ENCODE measurements at regions not wholly inside any gene's neighbourhood (a gene's known extent, or its start where the extent isn't known, plus 50 kb on each side); places are given as distances from the start of the nearest gene placed in this dataset.
A peak's percentile ranks its signal among the peaks of the same experiment; 100 is the strongest.

DNA sequence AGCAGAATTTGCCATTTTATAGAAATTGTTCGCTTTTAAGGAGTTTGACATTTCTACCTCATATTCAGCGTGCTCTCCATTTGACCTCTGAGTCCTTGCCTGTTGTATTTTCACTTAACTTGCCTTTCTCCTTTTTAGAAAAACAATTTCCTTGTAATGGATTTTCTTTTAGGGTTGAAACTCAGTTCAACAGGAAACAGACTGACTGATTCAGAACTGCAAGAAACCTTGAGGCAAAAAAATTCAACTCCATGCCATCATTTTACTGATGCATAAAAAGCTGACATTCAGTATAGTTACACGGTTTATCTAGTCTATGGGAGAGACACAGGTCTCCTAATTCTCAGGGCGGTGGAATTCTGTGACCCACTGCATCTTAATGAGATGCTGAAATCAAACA, 59.8 kb downstream of the MRPS30 start:
- Mint-ChIP-seq H3K9me3 (no peaks in the 10 kb centered on the region), H3K4me1 (peaks cover 25% of the 10 kb centered on the region), H3K4me3 (no peak overlapping the region), H3K27me3 (ENCODE audit: low read depth) (no peaks in the 10 kb centered on the region), H3K27ac (peak overlapping the region; percentile 64), H3K36me3 (no peaks in the 10 kb centered on the region)
- DNase-seq (ENCODE audit: low spot score in 2 of 2, unreplicated experiment in 2 of 2): no peak
- TF ChIP-seq, protein P1, sequence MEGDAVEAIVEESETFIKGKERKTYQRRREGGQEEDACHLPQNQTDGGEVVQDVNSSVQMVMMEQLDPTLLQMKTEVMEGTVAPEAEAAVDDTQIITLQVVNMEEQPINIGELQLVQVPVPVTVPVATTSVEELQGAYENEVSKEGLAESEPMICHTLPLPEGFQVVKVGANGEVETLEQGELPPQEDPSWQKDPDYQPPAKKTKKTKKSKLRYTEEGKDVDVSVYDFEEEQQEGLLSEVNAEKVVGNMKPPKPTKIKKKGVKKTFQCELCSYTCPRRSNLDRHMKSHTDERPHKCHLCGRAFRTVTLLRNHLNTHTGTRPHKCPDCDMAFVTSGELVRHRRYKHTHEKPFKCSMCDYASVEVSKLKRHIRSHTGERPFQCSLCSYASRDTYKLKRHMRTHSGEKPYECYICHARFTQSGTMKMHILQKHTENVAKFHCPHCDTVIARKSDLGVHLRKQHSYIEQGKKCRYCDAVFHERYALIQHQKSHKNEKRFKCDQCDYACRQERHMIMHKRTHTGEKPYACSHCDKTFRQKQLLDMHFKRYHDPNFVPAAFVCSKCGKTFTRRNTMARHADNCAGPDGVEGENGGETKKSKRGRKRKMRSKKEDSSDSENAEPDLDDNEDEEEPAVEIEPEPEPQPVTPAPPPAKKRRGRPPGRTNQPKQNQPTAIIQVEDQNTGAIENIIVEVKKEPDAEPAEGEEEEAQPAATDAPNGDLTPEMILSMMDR (IDR thresholded peaks at IDR 0.05; ENCODE audit: unreplicated experiment): no peak

DNA sequence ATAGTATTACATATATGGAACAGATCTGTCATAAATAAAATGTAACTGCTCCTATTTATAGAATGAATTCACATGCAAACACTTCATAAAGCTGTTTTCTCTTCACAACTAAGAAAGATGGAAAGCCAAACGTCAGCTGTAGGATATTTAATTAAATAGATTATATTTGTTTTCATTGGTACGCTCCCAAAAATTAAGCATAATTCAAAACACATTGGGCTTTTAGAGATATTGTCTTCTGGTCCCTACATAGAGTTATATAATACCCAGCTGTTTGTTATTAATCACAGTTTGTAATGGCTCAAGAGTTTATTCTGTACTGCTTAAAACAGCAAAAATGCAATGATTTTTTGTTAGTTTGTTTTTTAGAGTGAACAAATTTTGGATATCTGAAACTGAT, 61.2 kb downstream of the MRPS30 start:
- H3K4me3 Mint-ChIP-seq: no peak overlapping the region
- peaks cover 25% of the 10 kb centered on the region for H3K4me1 Mint-ChIP-seq
- H3K27me3 Mint-ChIP-seq (ENCODE audit: low read depth): no peaks in the 10 kb centered on the region

DNA sequence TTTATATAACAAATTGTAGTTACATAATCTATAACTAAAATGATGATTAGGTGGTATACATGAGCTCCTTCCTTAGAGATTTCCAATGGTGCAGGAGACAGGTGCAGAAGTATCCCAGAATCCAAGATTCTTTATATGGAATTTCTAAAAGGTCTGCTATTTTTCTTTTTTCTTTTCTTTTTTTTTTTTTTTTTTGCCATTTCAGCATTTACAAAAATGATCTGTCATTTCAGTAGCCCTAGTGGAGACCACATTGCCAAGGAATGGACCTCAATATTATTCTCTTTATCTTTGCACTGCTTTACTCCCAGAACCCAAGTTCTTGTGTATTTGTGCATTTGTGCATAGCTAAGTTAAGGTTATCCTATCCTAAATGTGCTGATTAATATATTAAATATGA, 61.7 kb downstream of the MRPS30 start:
- Mint-ChIP-seq H3K9me3 (no peaks in the 10 kb centered on the region), H3K36me3 (no peaks in the 10 kb centered on the region), H3K4me1 (peaks cover 23% of the 10 kb centered on the region), H3K4me3 (no peak overlapping the region), H3K27ac (no peak overlapping the region), H3K27me3 (ENCODE audit: low read depth) (no peaks in the 10 kb centered on the region)
- no peak for DNase-seq (ENCODE audit: low spot score in 2 of 2, unreplicated experiment in 2 of 2)
- TF ChIP-seq, protein P1 (IDR thresholded peaks at IDR 0.05; ENCODE audit: unreplicated experiment): no peak

More for the DNA sequence above, 61.2 kb downstream of the MRPS30 start:
- Mint-ChIP-seq H3K9me3 (no peaks in the 10 kb centered on the region), H3K27ac (no peak overlapping the region), H3K36me3 (no peaks in the 10 kb centered on the region)
- TF ChIP-seq, protein P1 (IDR thresholded peaks at IDR 0.05; ENCODE audit: unreplicated experiment): no peak
- DNase-seq (ENCODE audit: low spot score in 2 of 2, unreplicated experiment in 2 of 2): no peak

DNA sequence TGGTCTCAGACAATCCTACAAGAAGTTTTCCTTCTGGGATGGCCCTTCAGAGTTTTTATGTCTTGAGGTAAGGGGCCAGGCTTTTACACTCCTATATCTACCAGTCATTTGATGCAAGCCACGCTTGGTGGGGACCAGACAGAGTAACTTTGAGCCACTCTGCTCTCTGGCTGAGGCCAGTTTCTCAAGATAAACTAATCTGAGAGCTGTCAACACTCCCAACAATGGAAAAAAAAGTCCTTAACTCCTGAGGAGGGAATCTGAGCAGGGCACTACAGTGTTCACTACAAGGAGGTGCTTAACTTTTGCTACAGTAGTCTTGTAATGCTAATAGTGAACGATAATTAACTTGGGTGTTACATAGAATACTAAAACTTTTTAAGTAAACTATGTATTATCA, 62.7 kb downstream of the MRPS30 start:
- Mint-ChIP-seq H3K27me3 (ENCODE audit: low read depth) (no peaks in the 10 kb centered on the region), H3K36me3 (no peaks in the 10 kb centered on the region), H3K9me3 (no peaks in the 10 kb centered on the region), H3K4me1 (peaks cover 22% of the 10 kb centered on the region), H3K27ac (no peak overlapping the region), H3K4me3 (no peak overlapping the region)
- TF ChIP-seq, protein P1 (IDR thresholded peaks at IDR 0.05; ENCODE audit: unreplicated experiment): no peak
- no peak for DNase-seq (ENCODE audit: low spot score in 2 of 2, unreplicated experiment in 2 of 2)

DNA sequence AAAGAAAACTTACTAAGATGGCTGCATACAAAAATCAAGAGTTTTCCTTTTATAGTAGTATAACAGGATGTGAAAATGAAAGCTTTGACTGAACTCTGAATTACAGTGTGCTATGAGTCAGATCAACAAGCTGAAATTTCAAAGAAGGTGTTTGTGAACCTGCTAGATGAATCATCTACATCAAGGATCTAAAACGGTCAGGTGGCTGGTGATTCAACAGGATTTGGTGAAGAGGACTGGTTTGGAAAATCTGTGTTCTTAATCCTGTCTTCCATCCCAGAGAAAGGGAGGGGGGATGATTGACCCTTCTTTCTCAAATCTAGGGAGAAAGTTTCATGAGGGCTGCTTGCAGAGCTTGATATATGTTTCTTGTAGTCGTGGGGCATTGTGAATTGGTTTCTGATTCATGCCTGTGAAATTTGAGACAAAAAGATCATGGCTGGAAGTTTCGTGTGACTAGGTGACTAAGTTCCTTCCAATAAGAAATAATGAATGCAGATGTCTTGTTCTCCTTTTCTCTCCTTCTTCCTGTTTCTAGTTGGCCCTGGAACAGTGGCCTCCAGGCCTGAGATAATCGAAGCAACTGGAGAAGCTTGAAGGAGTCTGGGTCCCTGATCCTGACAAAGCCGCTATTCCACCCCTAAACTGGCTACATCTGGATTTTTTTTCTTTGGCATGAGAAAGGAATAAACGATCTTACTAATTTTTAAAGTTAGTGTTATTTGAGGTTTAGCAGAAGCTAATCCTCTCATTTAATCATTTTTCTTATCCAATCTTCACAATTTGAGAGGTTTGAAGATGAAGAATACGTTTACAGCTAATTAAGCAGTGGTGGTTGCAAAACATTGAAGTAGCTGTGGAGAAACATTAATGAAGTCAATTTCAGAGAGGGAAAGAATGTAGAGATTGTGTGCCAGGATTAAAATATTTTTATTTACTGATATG, 67.2 kb downstream of the MRPS30 start:
- Mint-ChIP-seq H3K4me1 (peaks cover 6% of the 10 kb centered on the region), H3K9me3 (peaks cover 17% of the 10 kb centered on the region), H3K36me3 (no peaks in the 10 kb centered on the region), H3K27ac (peak overlapping the region; percentile 64), H3K4me3 (no peak overlapping the region), H3K27me3 (ENCODE audit: low read depth) (no peaks in the 10 kb centered on the region)
- DNase-seq (ENCODE audit: low spot score in 2 of 2, unreplicated experiment in 2 of 2): no peak
- TF ChIP-seq, protein P1 (IDR thresholded peaks at IDR 0.05; ENCODE audit: unreplicated experiment): no peak
